ENCODE measurements at regions not wholly inside any gene's neighbourhood (a gene's known extent, or its start where the extent isn't known, plus 50 kb on each side); places are given as distances from the start of the nearest gene placed in this dataset.

DNA sequence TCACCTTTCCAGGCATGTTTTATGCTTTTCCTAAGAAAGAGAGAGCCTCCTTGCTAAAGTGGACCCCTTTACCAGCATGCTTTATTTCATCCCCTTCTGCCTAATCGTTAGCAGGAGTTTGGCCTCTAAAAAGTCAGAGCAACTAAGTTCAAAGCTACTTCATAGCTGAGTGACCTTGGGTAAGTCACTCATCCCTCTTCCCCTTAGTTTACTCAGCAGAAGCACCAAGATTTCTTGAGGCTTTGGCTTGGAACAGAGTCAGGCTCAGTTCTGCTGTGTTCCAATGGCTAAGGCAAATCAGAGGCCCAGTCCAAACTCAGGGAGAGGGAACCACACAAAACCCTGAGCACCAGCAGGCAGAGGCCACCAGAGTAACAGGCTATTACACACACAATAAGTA is 254.9 kb downstream of the TJP1 start:
- Histone ChIP-seq H3K9me3 (ENCODE audit: control insufficient read depth in 2 of 2, insufficient read depth in 1 of 2, low read depth in 1 of 2, low read length in 1 of 2) (no peaks in the 10 kb centered on the region), H3K36me3 (ENCODE audit: control insufficient read depth in 2 of 2, insufficient read depth in 2 of 2, low read length in 1 of 2) (no peaks in the 10 kb centered on the region), H3K27me3 (ENCODE audit: control insufficient read depth in 1 of 2, insufficient read depth in 2 of 2, low read length in 2 of 2) (peaks cover 5 to 13% of the 10 kb centered on the region in 2 donors), H3K4me1 (ENCODE audit: control insufficient read depth in 2 of 2, insufficient read depth in 2 of 2, low read length in 1 of 2) (peaks cover 0 to 3% of the 10 kb centered on the region in 2 donors), H3K4me3 (ENCODE audit: low read depth in 1 of 2, low read length in 2 of 2) (no peak overlapping the region), H3K27ac (ENCODE audit: low read depth in 2 of 2, low read length in 1 of 2) (no peak overlapping the region)
- 66 to 79% methylated on average over 1 of the region's 1 CpG for WGBS, 2 donors

DNA sequence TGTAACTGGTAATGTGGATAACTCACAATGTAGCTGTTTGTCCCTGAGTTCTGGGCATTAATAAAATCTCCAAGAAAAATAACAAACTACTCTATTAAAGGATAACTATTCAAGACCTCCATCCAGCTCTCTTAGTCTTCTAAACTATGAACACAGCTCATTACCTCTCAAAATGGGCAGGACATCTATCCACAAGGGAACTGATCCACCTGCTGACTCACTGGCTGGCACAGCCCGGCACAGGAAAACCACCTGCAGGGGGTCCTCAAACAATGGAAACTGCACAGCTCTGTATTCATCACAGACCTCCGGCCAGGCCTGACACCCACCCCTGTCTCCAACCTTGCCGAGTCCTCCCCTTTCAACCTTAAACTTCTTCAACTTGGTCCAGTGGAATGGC is 255.4 kb downstream of the TJP1 start:
- no peak overlapping the region for H3K4me3 ChIP-seq (ENCODE audit: low read depth in 1 of 2, low read length in 2 of 2)
- H3K9me3 ChIP-seq (ENCODE audit: control insufficient read depth in 2 of 2, insufficient read depth in 1 of 2, low read depth in 1 of 2, low read length in 1 of 2) = no peaks in the 10 kb centered on the region
- H3K27me3 ChIP-seq (ENCODE audit: control insufficient read depth in 1 of 2, insufficient read depth in 2 of 2, low read length in 2 of 2) = peaks cover 5 to 12% of the 10 kb centered on the region in 2 donors
- peaks cover 0 to 3% of the 10 kb centered on the region in 2 donors for H3K4me1 ChIP-seq (ENCODE audit: control insufficient read depth in 2 of 2, insufficient read depth in 2 of 2, low read length in 1 of 2)
- H3K27ac ChIP-seq (ENCODE audit: low read depth in 2 of 2, low read length in 1 of 2) = no peak overlapping the region
- no peaks in the 10 kb centered on the region for H3K36me3 ChIP-seq (ENCODE audit: control insufficient read depth in 2 of 2, insufficient read depth in 2 of 2, low read length in 1 of 2)
- WGBS, 2 donors = 60 to 85% methylated on average over 3 of the region's 3 CpGs

DNA sequence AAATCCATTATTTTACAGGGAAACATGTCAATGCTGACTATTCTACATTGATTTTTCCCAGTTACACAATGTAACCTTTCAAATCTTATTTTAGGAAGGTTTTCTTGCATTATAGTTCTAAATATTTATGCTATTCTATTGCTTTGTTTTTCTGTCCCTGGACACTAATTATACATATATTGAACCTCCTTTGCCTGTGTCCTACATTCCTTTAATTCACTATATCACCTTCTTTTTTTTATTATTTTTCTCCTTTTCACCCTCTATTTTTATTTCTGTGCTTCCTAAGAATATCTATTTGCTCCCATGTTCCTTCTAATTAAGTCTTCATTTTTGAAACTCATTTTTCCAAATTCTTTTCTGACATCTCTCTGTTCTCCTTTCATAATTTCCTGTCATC is 259.2 kb downstream of the TJP1 start:
- Histone ChIP-seq H3K36me3 (ENCODE audit: control insufficient read depth in 2 of 2, insufficient read depth in 2 of 2, low read length in 1 of 2) (no peaks in the 10 kb centered on the region), H3K9me3 (ENCODE audit: control insufficient read depth in 2 of 2, insufficient read depth in 1 of 2, low read depth in 1 of 2, low read length in 1 of 2) (no peaks in the 10 kb centered on the region), H3K4me3 (ENCODE audit: low read depth in 1 of 2, low read length in 2 of 2) (no peak overlapping the region), H3K27ac (ENCODE audit: low read depth in 2 of 2, low read length in 1 of 2) (no peak overlapping the region), H3K4me1 (ENCODE audit: control insufficient read depth in 2 of 2, insufficient read depth in 2 of 2, low read length in 1 of 2) (no peaks in the 10 kb centered on the region), H3K27me3 (ENCODE audit: control insufficient read depth in 1 of 2, insufficient read depth in 2 of 2, low read length in 2 of 2) (peaks cover 3% of the 10 kb centered on the region in 2 donors)

DNA sequence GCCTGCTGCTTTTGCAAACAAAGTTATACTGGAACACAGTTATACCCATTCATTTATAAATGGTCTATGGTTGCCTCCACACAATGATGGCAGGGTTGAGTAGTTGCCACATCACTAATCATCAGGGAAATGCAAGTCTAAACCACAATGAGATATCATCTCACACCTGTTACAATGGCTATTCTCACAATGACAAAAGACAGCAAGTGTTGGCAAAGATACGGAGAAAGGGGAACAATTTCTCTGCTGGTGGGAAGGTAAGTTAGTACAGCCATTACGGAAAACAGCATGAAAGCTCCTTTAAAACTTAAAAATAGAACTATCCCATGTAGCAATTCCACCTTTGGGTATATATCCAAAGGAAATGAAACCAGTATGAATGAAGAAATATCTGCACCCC is 261.4 kb downstream of the TJP1 start:
- H3K27me3 ChIP-seq (ENCODE audit: control insufficient read depth in 1 of 2, insufficient read depth in 2 of 2, low read length in 2 of 2) = peaks cover 2 to 3% of the 10 kb centered on the region in 2 donors
- no peak overlapping the region for H3K27ac ChIP-seq (ENCODE audit: low read depth in 2 of 2, low read length in 1 of 2)
- WGBS, 2 donors = 77 to 94% methylated on average over 2 of the region's 2 CpGs
- no peak overlapping the region for H3K4me3 ChIP-seq (ENCODE audit: low read depth in 1 of 2, low read length in 2 of 2)
- H3K9me3 ChIP-seq (ENCODE audit: control insufficient read depth in 2 of 2, insufficient read depth in 1 of 2, low read depth in 1 of 2, low read length in 1 of 2) = no peaks in the 10 kb centered on the region
- H3K36me3 ChIP-seq (ENCODE audit: control insufficient read depth in 2 of 2, insufficient read depth in 2 of 2, low read length in 1 of 2) = no peaks in the 10 kb centered on the region
- no peaks in the 10 kb centered on the region for H3K4me1 ChIP-seq (ENCODE audit: control insufficient read depth in 2 of 2, insufficient read depth in 2 of 2, low read length in 1 of 2)

DNA sequence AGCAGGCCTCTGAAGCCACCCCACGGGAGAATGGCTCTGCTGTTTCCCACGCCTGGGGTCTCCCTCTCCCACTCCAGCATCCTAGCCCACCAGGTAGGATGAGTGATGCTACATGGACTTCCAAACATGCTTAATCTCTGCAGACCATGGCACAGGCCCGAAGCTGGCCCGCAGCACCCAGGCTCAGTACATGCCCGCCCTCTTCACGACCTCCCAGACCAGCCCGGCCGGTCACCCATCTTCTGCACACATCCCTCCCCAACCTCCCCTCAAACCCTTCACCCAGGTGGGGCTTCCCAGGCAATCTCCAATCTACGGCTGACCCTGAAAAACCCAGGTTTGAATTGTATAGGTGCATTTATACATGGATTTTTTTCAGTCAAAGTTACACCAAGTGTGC is 264.0 kb downstream of the TJP1 start:
- H3K27me3 ChIP-seq (ENCODE audit: control insufficient read depth in 1 of 2, insufficient read depth in 2 of 2, low read length in 2 of 2) = no peaks in the 10 kb centered on the region
- H3K4me3 ChIP-seq (ENCODE audit: low read depth in 1 of 2, low read length in 2 of 2) = no peak overlapping the region
- H3K9me3 ChIP-seq (ENCODE audit: control insufficient read depth in 2 of 2, insufficient read depth in 1 of 2, low read depth in 1 of 2, low read length in 1 of 2) = no peaks in the 10 kb centered on the region
- no peaks in the 10 kb centered on the region for H3K4me1 ChIP-seq (ENCODE audit: control insufficient read depth in 2 of 2, insufficient read depth in 2 of 2, low read length in 1 of 2)
- no peaks in the 10 kb centered on the region for H3K36me3 ChIP-seq (ENCODE audit: control insufficient read depth in 2 of 2, insufficient read depth in 2 of 2, low read length in 1 of 2)
- H3K27ac ChIP-seq (ENCODE audit: low read depth in 2 of 2, low read length in 1 of 2) = no peak overlapping the region
- WGBS, 2 donors = 89 to 97% methylated on average over 8 to 9 of the region's 9 CpGs

DNA sequence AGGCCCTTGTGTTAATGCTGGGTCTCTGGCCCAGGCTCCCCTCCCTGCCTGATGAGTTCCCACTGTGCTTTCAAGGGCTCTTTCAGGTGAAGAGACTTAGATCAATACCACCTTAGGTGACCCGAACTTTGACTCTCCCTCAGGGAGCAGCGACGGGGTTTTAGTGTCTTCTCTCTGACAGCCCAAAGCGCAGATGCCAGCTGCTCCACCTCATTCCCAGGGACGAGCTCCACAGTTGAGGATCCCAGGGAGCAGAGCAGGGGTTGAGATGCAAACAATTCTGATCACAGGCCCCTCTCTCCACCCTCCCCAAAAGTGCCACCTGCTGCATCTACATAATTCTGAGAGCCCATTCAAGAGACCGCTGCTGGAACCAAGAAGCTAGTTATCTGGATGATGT is 265.1 kb downstream of the TJP1 start:
- no peak overlapping the region for H3K27ac ChIP-seq (ENCODE audit: low read depth in 2 of 2, low read length in 1 of 2)
- WGBS, 2 donors = 69 to 80% methylated on average over 6 of the region's 6 CpGs
- no peaks in the 10 kb centered on the region for H3K9me3 ChIP-seq (ENCODE audit: control insufficient read depth in 2 of 2, insufficient read depth in 1 of 2, low read depth in 1 of 2, low read length in 1 of 2)
- H3K36me3 ChIP-seq (ENCODE audit: control insufficient read depth in 2 of 2, insufficient read depth in 2 of 2, low read length in 1 of 2) = no peaks in the 10 kb centered on the region
- H3K4me3 ChIP-seq (ENCODE audit: low read depth in 1 of 2, low read length in 2 of 2) = no peak overlapping the region
- no peaks in the 10 kb centered on the region for H3K4me1 ChIP-seq (ENCODE audit: control insufficient read depth in 2 of 2, insufficient read depth in 2 of 2, low read length in 1 of 2)
- no peaks in the 10 kb centered on the region for H3K27me3 ChIP-seq (ENCODE audit: control insufficient read depth in 1 of 2, insufficient read depth in 2 of 2, low read length in 2 of 2)

DNA sequence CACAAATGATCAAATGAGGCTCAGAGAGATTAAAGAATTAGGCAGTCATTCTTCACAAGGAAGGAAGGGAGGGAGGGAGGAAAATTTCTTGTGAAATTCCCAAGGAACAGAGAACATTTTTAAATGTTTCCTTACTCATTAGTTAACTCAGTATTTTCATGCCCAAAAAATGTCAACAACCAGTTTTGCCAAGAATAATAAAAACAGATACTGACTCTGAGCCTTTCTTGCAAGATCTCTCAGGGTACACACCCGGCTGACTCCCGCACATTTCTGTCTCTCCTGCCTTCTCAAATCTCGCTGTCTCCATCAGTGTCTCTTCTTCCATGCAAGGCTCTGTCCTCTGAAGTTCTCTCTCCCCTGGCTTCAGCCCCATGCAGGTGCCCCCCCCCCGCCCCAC is 265.9 kb downstream of the TJP1 start:
- Histone ChIP-seq H3K4me1 (ENCODE audit: control insufficient read depth in 2 of 2, insufficient read depth in 2 of 2, low read length in 1 of 2) (no peaks in the 10 kb centered on the region), H3K4me3 (ENCODE audit: low read depth in 1 of 2, low read length in 2 of 2) (no peak overlapping the region), H3K27ac (ENCODE audit: low read depth in 2 of 2, low read length in 1 of 2) (no peak overlapping the region), H3K27me3 (ENCODE audit: control insufficient read depth in 1 of 2, insufficient read depth in 2 of 2, low read length in 2 of 2) (no peaks in the 10 kb centered on the region), H3K36me3 (ENCODE audit: control insufficient read depth in 2 of 2, insufficient read depth in 2 of 2, low read length in 1 of 2) (no peaks in the 10 kb centered on the region), H3K9me3 (ENCODE audit: control insufficient read depth in 2 of 2, insufficient read depth in 1 of 2, low read depth in 1 of 2, low read length in 1 of 2) (no peaks in the 10 kb centered on the region)
- 67 to 73% methylated on average over 4 of the region's 4 CpGs for WGBS, 2 donors

DNA sequence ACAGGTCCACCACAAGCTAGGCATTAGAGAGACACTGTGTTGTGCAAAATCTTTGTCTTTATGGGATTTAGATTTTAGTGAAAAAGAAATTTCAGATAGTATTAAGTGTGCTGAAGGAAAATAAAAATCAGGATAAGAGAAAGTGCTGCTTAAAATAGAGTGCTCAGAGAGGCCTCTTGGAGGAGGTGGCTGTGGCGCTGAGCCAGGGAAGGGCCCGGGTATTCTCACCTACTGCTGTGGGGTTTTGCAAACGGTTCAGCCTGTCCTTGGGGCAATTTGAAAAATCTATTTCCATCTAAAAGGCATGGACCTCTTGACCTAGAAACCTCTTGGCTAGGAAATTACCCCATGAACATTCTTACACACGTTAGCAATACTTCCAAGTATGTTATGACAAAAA is 267.7 kb downstream of the TJP1 start:
- Histone ChIP-seq H3K4me1 (ENCODE audit: control insufficient read depth in 2 of 2, insufficient read depth in 2 of 2, low read length in 1 of 2) (no peaks in the 10 kb centered on the region), H3K27ac (ENCODE audit: low read depth in 2 of 2, low read length in 1 of 2) (no peak overlapping the region), H3K36me3 (ENCODE audit: control insufficient read depth in 2 of 2, insufficient read depth in 2 of 2, low read length in 1 of 2) (no peaks in the 10 kb centered on the region), H3K27me3 (ENCODE audit: control insufficient read depth in 1 of 2, insufficient read depth in 2 of 2, low read length in 2 of 2) (no peaks in the 10 kb centered on the region), H3K9me3 (ENCODE audit: control insufficient read depth in 2 of 2, insufficient read depth in 1 of 2, low read depth in 1 of 2, low read length in 1 of 2) (no peaks in the 10 kb centered on the region), H3K4me3 (ENCODE audit: low read depth in 1 of 2, low read length in 2 of 2) (no peak overlapping the region)
- WGBS, 2 donors = 39 to 41% methylated on average over 4 of the region's 4 CpGs

DNA sequence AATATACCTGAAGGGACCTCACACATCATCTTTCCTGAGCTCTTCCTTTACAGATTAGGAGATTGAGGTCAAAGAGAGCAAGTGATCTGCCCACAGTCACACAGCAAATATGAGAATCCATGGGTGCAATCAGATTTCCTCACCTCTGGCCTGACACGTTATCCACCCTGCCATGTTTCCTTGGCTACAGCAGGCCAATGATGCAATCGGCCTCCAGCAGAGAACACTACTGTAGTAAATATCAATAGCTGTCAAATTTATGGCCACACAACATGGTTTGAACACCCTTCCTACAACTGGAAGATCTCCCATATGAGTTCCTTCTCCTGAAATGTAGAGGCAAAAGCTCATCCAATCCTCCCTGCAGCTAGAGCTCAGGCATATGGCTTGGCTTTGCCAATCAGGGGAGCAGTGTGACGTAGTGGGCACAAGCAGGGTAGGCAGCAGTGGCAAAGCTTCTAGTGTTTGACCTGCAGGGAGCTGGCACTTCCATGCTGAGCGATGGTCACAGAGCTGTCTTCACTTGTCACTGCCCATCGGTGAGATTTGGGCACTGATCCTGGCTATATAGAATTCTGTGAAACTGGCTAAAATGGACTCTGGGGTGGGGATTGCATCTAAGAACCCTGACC is 271.3 kb downstream of the TJP1 start:
- no peaks in the 10 kb centered on the region for H3K4me1 ChIP-seq (ENCODE audit: control insufficient read depth in 2 of 2, insufficient read depth in 2 of 2, low read length in 1 of 2)
- no peaks in the 10 kb centered on the region for H3K27me3 ChIP-seq (ENCODE audit: control insufficient read depth in 1 of 2, insufficient read depth in 2 of 2, low read length in 2 of 2)
- H3K36me3 ChIP-seq (ENCODE audit: control insufficient read depth in 2 of 2, insufficient read depth in 2 of 2, low read length in 1 of 2) = no peaks in the 10 kb centered on the region
- no peak overlapping the region for H3K4me3 ChIP-seq (ENCODE audit: low read depth in 1 of 2, low read length in 2 of 2)
- H3K9me3 ChIP-seq (ENCODE audit: control insufficient read depth in 2 of 2, insufficient read depth in 1 of 2, low read depth in 1 of 2, low read length in 1 of 2) = no peaks in the 10 kb centered on the region
- no peak overlapping the region for H3K27ac ChIP-seq (ENCODE audit: low read depth in 2 of 2, low read length in 1 of 2)
- 79% methylated on average over 5 of the region's 5 CpGs for WGBS, 2 donors

DNA sequence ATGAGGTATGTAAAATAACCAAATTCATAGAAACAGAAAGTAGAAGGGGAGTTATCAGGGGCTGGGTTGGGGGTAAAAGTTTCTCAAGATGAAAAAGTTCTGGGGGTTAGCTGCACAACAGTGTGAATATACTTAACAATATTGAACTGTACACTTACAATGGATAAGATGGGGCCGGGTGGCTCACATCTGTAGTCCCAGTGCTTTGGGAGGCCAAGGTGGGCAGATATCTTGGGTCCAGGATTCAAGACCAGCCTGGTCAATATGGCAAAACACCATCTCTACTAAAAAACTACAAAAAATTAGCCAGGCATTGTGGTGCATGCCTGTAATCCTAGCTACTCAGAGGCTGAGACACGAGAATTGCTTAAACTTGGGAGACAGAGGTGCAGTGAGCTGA is 274.3 kb downstream of the TJP1 start:
- H3K36me3 ChIP-seq (ENCODE audit: control insufficient read depth in 2 of 2, insufficient read depth in 2 of 2, low read length in 1 of 2) = no peaks in the 10 kb centered on the region
- 88 to 89% methylated on average over 2 of the region's 2 CpGs for WGBS, 2 donors

More for the DNA sequence above, 274.3 kb downstream of the TJP1 start:
- Histone ChIP-seq H3K27me3 (ENCODE audit: control insufficient read depth in 1 of 2, insufficient read depth in 2 of 2, low read length in 2 of 2) (no peaks in the 10 kb centered on the region), H3K9me3 (ENCODE audit: control insufficient read depth in 2 of 2, insufficient read depth in 1 of 2, low read depth in 1 of 2, low read length in 1 of 2) (no peaks in the 10 kb centered on the region), H3K4me3 (ENCODE audit: low read depth in 1 of 2, low read length in 2 of 2) (no peak overlapping the region), H3K27ac (ENCODE audit: low read depth in 2 of 2, low read length in 1 of 2) (no peak overlapping the region), H3K4me1 (ENCODE audit: control insufficient read depth in 2 of 2, insufficient read depth in 2 of 2, low read length in 1 of 2) (no peaks in the 10 kb centered on the region)

Measured in esophagus (tissue), 2 donors.